NOMO-1 treated with DMSO at 0.1 percent for 48 hours (cell line): ENCODE measurements at regions not wholly inside any gene's neighbourhood (a gene's known extent, or its start where the extent isn't known, plus 50 kb on each side); places are given as distances from the start of the nearest gene placed in this dataset.
"Not testable (repeated sequence)": the region's sequence is repeated elsewhere in the genome, so short reads cannot be mapped to it uniquely, and the experiment has no call there.

ENCODE experiments used
- DNase-seq: peaks from one replicate; lab custom pipeline; 2025; ENCODE audit not compliant: unreplicated experiment; lab: John Stamatoyannopoulos, UW

GRCh38 chr3:72628065-72628464, 220.2 kb downstream of the SHQ1 start:
- no peak for DNase-seq

DNA sequence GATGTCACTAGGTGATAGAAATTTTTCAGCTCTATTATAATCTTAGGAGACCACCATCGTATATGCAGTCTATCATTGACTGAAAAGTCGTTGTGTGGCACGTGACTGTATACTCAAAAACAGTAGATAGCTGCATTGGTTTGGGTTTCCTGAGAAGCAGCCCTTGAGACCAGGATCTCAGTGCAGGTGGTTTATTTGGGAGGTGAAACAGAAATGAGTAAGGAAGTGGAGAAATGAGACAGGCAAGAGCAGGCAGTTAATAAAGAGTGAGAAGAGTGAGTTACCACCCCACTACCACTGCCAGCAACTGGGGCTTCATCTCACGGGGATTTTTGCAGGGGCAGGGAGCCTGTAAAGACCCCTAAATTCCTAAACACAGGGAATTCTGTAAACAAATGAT, 221.0 kb downstream of the SHQ1 start:
- DNase-seq: no peak

DNA sequence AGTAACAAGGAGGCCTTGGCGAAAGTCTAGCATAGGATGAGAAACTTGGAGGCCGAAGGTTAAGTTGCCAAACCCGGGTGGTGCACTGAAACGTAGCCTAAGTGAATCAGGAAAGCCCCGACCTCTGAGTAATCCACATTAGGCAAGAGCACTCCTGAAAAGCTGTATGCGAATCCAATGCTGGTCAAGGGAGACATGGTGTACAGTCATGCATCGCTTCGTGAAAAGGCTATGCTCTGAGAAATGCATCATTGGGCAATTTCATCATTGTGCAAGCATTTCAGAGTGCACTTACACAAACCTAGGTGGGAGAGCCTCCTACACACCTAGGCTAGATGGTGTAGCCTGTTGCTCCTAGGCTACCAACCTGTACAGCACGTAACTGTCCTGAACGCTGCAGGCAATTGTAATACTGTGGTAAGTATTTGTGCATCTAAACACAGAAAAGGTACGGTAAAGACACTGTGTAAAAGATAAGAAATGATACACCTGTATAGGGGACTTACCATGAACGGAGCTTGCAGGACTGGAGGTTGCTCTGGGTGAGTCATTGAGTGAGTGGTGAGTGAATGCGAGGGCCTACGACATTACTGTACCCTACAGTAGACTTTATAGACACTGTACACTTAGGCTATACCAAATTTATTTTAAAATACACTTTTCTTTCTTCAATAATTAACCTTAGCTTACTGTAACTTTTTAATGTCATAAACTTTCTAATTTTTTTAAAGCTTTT, 222.5 kb downstream of the SHQ1 start:
- DNase-seq: peak; percentile 60

DNA sequence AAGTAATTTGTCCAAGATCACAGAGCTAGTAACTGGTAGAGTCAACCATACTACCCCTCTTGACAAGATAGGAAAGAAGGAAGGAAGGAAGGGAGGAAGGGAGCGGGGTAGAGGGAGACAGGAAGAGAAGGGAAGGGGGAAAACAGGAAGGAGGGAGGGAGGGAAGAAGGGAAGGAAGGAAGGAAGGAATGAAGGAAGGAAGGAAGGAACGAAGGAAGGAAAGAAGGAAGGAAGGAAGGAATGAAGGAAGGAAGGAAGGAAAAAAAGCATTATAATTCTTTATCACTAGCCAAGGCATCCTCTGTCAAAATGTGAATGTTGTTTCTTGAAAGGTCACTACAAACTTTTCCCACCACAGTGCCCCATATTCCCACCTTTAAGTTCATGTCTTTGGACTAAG, 223.6 kb downstream of the SHQ1 start:
- DNase-seq: no peak

DNA sequence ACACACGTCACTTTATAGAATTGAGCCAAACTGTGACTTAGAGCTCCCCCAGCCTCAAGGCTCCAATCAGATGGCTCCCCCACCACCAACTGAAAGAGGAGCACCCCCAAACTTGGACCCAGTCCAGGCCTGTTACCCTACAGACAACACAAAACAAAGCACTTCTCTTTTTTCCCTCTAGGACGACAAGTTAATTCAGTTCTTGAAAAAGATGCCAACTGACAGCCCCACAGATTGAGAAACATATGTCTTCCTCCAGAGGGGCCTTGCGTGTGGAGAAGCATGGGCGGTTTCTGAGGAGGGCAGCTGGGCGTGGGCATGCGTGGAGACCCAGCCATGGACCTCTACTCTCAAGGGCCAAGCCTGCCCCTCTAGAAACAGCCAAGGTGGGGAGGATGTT, 229.5 kb downstream of the SHQ1 start:
- peak; percentile 93 for DNase-seq

- DNase-seq: no peak
These were observed 230.7 kb downstream of the SHQ1 start for GRCh38 chr3:72617424-72618024.

GRCh38 chr3:72615776-72616175, 232.5 kb downstream of the SHQ1 start:
- DNase-seq: no peak

GRCh38 chr3:72615182-72615581, 233.1 kb downstream of the SHQ1 start:
- no peak for DNase-seq

DNA sequence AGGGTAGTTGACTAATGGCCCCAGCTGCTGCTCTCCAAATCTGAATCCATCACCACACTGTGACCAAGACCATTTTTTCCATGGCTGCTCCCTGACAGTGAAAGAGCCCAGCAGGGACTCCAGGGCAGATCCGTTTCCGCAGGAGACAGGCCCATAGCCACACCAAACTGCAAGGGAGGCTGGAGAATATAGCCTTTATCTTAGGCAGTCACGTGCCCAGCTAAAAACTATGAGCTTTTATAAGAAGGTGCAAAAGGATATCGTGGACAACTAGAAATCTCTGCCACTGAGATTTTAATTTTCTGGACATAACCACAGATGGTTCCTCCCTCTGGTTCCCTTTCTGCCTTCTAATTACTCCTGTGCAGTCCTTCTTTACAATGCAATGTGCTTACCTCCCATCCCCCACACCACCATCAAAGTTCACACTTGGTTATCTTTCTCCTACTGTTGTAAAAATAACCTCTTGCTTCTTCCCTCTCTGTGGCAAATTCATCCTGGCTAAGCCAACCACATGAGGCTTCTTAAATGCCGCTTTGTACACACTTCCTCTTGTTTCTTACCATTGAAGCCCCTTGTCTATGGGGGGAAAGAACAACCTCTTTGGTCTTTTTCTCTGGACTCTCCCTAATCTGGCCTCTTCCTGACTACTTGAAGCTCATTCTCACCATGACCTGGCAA, 233.7 kb downstream of the SHQ1 start:
- DNase-seq: peak; percentile 80

- no peak for DNase-seq
These were observed 234.4 kb downstream of the SHQ1 start for GRCh38 chr3:72613871-72614270.

- DNase-seq: not testable (repeated sequence)
These were observed 239.1 kb downstream of the SHQ1 start for GRCh38 chr3:72609114-72609513.

DNA sequence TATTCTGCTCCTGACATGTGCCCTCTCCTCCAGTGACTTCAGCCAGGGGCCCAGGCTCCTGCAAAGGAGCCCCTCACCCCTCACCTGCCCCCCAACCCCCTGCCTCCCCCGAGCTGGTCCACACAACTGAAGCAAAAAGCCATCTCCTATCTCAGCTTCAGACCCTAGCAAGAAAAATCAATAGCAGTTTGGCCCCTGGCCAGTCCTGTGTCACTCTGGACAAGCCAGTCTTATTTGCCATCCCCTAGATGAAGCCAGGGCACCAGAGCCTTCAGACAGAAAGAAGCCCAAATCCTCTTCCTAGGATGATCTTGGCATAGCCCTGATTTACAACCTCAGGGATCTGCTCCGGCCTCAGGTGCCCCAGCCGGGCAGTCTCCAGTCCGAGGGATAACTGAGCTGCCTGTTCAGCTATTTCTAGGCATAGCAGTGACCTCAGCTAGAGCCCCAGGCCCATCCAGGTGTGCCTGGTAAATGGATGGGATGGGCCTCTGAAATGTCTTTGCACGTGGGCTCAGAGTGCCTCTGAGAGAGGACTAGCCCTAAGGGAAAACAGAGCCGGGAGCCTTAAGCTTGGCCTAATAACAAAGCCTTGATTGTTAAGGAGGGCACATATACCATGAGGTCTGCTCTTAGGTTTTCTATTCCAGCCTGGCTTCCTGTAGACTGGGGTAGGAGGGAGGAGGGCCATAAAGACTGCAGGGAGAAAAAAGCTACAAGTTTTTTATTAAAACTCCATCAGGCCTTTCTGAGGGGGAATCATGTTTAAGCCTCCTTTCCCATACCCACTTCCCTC, 242.0 kb downstream of the SHQ1 start:
- DNase-seq: no peak

DNA sequence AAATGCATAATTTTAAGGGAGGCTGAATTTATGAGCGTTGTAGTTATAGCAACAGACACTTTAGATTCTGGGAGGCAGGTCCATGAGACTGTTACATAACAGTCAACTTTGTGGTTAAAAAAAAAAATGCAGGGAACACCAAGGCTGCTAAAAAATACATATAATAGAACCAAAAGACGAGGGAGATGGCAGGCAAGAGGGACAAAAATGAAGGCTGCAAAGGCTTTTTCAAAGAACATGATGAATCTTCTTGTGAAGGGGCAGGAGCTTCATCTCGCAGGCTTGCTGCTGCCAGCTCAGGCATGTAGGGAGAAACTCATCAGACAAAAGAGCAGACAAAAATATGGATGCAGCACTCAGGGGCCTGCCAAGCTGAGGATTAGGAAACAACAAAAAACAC, 243.9 kb downstream of the SHQ1 start:
- no peak for DNase-seq

- no peak for DNase-seq
These were observed 246.1 kb downstream of the SHQ1 start for GRCh38 chr3:72601983-72602750.

DNA sequence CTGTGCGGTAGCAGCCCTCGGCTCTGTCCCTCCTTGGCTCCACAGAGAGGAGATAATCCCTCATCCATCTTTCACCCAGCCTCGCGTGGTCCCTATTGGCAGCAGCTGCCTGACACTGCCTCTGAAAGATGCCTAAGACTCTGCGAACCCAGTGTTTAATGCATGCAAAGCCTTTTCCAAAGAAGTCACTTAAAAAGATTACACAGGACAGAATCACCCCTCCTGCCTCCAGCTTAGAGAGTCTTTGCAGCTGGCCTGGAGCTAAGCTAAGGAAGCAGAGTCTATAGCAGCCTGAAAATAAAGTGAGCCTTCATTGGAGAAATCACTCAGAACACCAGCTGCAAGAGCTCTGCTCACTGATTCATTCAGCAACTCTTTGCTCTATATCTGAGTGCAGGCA, 247.2 kb downstream of the SHQ1 start:
- DNase-seq: no peak

DNA sequence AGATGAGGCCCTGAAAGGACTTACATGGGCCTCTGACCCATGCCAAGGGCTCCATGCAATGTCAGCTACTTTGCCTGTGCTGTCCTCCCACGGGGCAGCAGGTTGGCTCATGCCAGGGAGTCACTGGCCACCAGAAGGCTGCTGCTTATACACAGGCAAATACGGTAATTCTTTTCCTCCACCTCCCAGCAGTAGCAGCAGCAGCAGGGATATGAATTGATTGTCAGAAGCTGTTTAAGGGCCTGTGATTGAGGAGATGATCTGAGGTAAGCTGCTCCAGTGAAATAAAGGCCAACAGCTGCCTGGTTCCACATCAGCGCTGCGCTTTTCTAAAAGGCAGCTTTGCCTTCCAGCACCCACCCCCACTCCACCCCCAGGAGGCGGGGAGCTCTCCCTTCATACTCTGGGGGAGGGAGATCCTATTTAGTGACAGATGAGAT, 250.5 kb downstream of the SHQ1 start:
- DNase-seq: no peak

- no peak for DNase-seq
These were observed 251.2 kb downstream of the SHQ1 start for GRCh38 chr3:72597043-72597442.

DNA sequence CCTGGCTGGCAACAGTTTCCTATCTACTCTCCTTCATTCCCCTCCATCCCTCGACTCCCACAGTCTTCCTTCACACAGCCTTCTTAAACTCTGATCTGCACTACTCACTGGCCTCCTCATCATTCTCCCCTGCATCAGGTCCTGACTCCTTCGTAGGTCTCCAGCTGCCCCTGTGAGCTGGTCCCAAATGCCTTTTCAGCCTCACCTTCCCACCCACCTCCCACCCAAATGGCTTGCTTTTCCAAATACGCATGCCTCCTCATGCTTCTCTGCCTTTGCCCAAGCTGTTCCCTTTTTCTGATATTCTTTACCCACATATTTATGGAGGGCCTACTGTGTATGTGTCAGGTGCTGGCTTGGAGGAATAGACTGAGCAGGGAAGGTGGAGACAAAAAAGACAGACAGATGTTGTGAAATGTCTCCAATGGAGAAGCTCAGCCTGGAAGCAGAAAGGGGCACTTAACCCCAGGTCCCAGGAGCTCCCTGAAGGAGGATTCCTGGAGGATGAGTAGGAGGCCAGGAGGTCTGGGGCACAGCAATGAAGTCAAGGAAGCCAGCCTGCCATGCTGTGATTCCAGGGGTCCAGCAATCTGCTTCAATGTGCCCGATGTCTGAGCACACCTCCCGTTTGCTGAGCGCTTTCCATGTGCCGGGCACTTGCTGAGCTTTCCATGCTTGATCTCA, 252.2 kb downstream of the SHQ1 start:
- no peak for DNase-seq

DNA sequence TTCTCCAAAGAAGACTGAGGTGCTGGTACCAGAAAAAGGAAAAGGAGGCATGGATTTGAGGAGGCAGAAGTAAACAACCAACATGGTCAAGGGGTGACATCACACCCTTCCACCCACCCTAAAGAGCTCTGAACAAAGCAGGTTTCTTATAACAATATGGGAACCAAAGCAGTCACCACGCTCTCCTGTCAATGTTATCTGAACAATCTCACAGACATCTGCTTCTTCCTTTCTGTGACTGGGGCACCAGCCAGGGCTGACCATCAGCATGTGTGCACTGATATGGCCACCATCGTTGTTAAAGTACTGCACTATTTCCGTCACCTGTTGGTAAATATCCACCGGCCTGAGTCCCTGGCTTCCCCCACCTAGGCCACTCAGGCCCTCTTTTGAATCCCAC, 252.9 kb downstream of the SHQ1 start:
- DNase-seq: no peak

GRCh38 chr3:72594615-72595215, 253.5 kb downstream of the SHQ1 start:
- no peak for DNase-seq
